PFSK-1 (cell line): ENCODE measurements at regions not wholly inside any gene's neighbourhood (a gene's known extent, or its start where the extent isn't known, plus 50 kb on each side); places are given as distances from the start of the nearest gene placed in this dataset.

Source experiments
- FOXP2 ChIP-seq: optimal IDR thresholded peaks from 2 replicates; pipeline ENCODE3; 2011; ENCODE audit warnings: borderline replicate concordance, control low read depth, inconsistent platforms; ENCODE audit not compliant: insufficient read depth; ENCODE audit errors: extremely low read length, extremely low read depth
- POLR2AphosphoS5 ChIP-seq: IDR thresholded peaks from 2 replicates; pipeline ENCODE4 v1.6.1; 2012; ENCODE audit warnings: low read depth, mild to moderate bottlenecking, control low read depth, low read length, moderate library complexity
- SIN3A ChIP-seq: IDR thresholded peaks from 2 replicates; pipeline ENCODE4 v1.6.1; 2012; ENCODE audit warnings: mild to moderate bottlenecking, low read length, moderate library complexity, borderline replicate concordance; ENCODE audit not compliant: insufficient read depth
- TAF1 ChIP-seq: IDR thresholded peaks from 2 replicates; pipeline ENCODE4 v1.6.1; 2012; ENCODE audit warnings: low read length, control low read depth, borderline replicate concordance; ENCODE audit not compliant: insufficient read depth
- TF ChIP-seq, protein P1 (sequence below), 2 experiments: IDR thresholded peaks; 2 replicates each; pipeline versions ENCODE4 v1.6.1 to v1.8.0; 2011 to 2012; ENCODE audit warnings: low read depth in 2 of 2, low read length in 2 of 2, control low read depth in 1 of 2, inconsistent platforms in 1 of 2, mild to moderate bottlenecking in 1 of 2, moderate library complexity in 1 of 2; ENCODE audit not compliant: insufficient read depth in 1 of 2

GRCh38 chr2:238777369-238778067, 70.4 kb upstream of the TWIST2 start:
- TF ChIP-seq POLR2AphosphoS5: no peak
- TF ChIP-seq FOXP2: no peak
- no peak for TF ChIP-seq TAF1
- TF ChIP-seq, protein P1, sequence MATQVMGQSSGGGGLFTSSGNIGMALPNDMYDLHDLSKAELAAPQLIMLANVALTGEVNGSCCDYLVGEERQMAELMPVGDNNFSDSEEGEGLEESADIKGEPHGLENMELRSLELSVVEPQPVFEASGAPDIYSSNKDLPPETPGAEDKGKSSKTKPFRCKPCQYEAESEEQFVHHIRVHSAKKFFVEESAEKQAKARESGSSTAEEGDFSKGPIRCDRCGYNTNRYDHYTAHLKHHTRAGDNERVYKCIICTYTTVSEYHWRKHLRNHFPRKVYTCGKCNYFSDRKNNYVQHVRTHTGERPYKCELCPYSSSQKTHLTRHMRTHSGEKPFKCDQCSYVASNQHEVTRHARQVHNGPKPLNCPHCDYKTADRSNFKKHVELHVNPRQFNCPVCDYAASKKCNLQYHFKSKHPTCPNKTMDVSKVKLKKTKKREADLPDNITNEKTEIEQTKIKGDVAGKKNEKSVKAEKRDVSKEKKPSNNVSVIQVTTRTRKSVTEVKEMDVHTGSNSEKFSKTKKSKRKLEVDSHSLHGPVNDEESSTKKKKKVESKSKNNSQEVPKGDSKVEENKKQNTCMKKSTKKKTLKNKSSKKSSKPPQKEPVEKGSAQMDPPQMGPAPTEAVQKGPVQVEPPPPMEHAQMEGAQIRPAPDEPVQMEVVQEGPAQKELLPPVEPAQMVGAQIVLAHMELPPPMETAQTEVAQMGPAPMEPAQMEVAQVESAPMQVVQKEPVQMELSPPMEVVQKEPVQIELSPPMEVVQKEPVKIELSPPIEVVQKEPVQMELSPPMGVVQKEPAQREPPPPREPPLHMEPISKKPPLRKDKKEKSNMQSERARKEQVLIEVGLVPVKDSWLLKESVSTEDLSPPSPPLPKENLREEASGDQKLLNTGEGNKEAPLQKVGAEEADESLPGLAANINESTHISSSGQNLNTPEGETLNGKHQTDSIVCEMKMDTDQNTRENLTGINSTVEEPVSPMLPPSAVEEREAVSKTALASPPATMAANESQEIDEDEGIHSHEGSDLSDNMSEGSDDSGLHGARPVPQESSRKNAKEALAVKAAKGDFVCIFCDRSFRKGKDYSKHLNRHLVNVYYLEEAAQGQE (IDR thresholded peaks at IDR 0.05; ENCODE audit: insufficient read depth in 1 of 2, low read depth in 2 of 2, low read length in 2 of 2): no peak
- TF ChIP-seq SIN3A: no peak

DNA sequence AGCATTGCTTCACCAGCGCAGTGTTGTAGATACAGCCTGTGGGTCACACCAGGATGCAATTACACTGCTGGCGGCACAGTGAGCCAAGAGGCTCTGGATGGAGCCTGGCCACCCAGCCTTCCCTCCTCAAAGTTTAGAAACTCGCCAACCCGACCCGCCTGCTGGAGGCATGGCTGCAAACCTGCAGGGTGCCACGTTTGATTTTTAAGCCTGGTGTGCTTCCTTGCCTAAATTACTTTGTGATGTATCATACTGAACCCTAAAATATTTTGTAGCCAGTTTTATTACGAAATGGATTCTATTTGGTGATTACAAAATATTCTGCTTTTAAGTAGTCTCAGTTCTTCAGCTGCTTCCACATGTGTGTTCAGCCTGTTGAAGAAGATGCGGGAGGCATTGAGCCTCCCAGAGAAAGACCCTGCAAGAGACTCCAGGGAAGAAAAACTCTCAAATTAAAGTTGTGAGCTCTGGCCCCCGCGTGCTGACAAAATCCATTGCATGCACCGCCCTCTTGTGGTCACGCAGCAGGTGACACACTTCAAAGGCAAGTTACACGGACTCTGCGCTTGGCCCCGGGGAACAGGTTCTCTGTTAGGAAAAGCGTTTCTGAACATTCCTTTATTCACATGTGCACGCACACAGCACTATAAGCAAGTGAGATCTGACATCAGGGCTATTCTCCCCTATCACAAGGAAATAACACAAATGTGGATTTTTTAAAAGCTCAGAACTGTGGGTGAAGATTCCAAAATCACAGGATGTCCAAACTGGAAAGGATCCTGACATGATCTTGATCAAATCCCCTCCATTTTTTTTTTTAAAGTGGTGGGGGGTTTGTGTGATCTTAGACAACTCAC, 63.0 kb upstream of the TWIST2 start:
- no peak for TF ChIP-seq SIN3A
- no peak for TF ChIP-seq TAF1
- TF ChIP-seq, protein P1 (IDR thresholded peaks at IDR 0.05; ENCODE audit: insufficient read depth in 1 of 2, low read depth in 2 of 2, low read length in 2 of 2): no peak
- no peak for TF ChIP-seq FOXP2
- no peak for TF ChIP-seq POLR2AphosphoS5

DNA sequence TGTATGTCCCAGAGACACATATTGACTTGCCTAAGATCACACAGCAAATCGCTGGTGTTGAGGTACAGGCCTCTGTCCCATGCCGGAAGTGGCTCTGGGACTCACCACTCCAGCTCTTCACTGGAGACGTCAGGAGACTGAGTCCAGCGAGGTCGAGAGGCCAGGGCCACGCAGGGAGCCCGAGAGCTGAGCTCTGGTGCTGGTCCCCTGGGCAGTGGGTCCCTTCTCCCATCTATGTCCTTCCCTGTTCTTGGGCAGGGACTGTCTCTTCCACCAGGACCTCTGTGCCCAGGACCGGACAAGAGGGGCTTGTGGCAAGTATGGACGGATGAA, 62.4 kb upstream of the TWIST2 start:
- TF ChIP-seq POLR2AphosphoS5: no peak
- no peak for TF ChIP-seq FOXP2
- no peak for TF ChIP-seq TAF1
- TF ChIP-seq SIN3A: no peak
- TF ChIP-seq, protein P1 (IDR thresholded peaks at IDR 0.05; ENCODE audit: insufficient read depth in 1 of 2, low read depth in 2 of 2, low read length in 2 of 2): no peak

DNA sequence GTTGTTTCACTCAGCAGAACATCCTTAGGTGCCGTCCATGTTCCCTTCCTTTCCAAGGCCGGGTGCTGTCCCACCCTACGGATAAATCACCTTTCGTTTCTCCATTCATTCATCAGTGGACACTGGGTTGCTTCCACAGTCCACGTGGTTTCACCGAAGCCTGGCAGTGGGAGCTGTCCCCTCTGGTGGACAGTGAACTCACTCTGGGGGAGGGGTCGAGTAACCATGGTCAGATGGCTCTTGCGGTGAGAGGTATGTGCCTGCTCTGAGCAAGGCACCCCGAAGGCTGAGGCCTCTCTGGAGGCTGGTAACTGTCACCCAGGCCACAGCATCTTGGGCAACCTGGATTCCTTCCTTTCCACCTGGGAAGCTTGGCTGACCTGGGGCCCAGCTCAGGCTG, 61.5 kb upstream of the TWIST2 start:
- TF ChIP-seq SIN3A: no peak
- no peak for TF ChIP-seq FOXP2
- no peak for TF ChIP-seq POLR2AphosphoS5
- TF ChIP-seq, protein P1 (IDR thresholded peaks at IDR 0.05; ENCODE audit: insufficient read depth in 1 of 2, low read depth in 2 of 2, low read length in 2 of 2): no peak
- TF ChIP-seq TAF1: no peak
